ENCODE measurements at regions not wholly inside any gene's neighbourhood (a gene's known extent, or its start where the extent isn't known, plus 50 kb on each side); places are given as distances from the start of the nearest gene placed in this dataset.
"Not testable (repeated sequence)": the region's sequence is repeated elsewhere in the genome, so short reads cannot be mapped to it uniquely, and the experiment has no call there.

DNA sequence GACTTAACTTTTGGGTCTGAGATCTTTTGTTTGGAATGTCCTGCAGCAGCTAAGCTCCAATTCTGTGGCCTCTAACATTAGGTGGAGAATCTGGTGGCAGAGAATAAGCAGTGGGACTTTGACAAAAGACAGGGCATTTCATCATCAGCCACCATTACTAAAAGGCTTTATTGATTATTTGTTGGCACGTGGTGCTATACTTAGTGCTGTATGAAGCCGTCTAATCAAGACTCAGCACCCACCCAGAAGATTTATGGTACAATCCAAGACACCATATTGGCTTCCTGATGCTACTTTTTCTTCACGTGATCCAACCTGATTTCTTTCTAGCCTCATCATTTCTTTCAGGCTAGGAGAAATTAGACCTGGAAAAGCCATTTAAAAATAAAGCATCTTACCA is 80.7 kb upstream of the GRAMD1B start:
- H3K36me3 Mint-ChIP-seq, result peaks cover 0 to 9% (median 0%) of the 10 kb centered on the region in 5 donors

DNA sequence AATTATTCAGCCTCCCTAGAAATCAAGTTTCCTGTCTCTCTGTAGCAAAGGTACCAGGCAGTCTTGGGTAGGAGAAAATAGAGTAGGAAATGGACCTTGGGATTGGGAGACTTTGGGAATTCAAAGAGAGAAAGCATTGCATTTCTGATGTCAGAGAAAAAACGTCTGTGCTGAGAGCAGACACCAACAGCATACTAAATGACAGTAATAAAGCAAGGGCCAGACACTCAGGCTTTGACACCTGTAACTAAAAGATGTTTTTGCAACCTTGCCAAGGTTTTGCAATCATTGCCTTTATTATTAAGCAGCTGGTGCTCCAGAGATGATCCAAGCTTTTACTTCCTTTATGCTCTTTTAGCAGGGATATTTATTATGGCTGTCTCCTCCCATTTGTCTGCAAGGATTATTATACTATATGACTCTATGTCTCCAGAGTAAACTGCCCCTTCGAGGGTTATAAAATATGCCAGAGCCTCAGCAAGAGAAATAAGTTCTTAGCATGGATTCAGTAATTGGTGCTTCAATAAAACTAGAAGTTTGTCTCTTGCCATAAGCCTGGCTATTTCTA is 85.2 kb upstream of the GRAMD1B start:
- no peak overlapping the region for H3K4me3 ChIP-seq (ENCODE audit: low read length)
- ChIA-PET CTCF (no interaction called here), POLR2A (no interaction called here)
- no peaks in the 10 kb centered on the region for H3K4me1 ChIP-seq (ENCODE audit: control insufficient read depth in 2 of 2, insufficient read depth in 2 of 2, low read length in 2 of 2)
- H3K9me3 ChIP-seq (ENCODE audit: control insufficient read depth in 2 of 3, low read length in 3 of 3), result no peaks in the 10 kb centered on the region
- no peak for ATAC-seq
- intact Hi-C loops (cut with micrococcal nuclease), result no loop called here
- Mint-ChIP-seq H3K36me3 (peaks cover 0 to 14% (median 0%) of the 10 kb centered on the region in 5 donors), H3K9me3 (peaks cover 0 to 15% (median 0%) of the 10 kb centered on the region in 11 donors), H3K27me3 (peaks cover 5 to 13% (median 12%) of the 10 kb centered on the region in 5 donors), H3K4me1 (no peaks in the 10 kb centered on the region), H3K27ac (peak overlapping the region in 1 of 9 donors; percentile 53), H3K4me3 (no peak overlapping the region)
- H3K36me3 ChIP-seq (ENCODE audit: control insufficient read depth in 2 of 3, insufficient read depth in 3 of 3, low read length in 3 of 3), result no peaks in the 10 kb centered on the region
- H3K27ac ChIP-seq (ENCODE audit: low read depth, low read length), result no peak overlapping the region
- H3K27me3 ChIP-seq (ENCODE audit: control insufficient read depth in 2 of 2, insufficient read depth in 2 of 2, low read length in 2 of 2), result no peaks in the 10 kb centered on the region
- DNase-seq, result no peak

More for the DNA sequence above, 80.7 kb upstream of the GRAMD1B start:
- POLR2A ChIA-PET, result no interaction called here
- Mint-ChIP-seq H3K4me1 (peaks cover 0 to 6% (median 0%) of the 10 kb centered on the region in 7 donors), H3K4me3 (no peak overlapping the region), H3K9me3 (peaks cover 0 to 6% (median 0%) of the 10 kb centered on the region in 11 donors), H3K27me3 (peaks cover 5 to 14% (median 9%) of the 10 kb centered on the region in 5 donors), H3K27ac (no peak overlapping the region)
- CTCF ChIA-PET, result no interaction called here
- Histone ChIP-seq H3K4me3 (ENCODE audit: low read length) (no peak overlapping the region), H3K4me1 (ENCODE audit: control insufficient read depth in 2 of 2, insufficient read depth in 2 of 2, low read length in 2 of 2) (no peaks in the 10 kb centered on the region), H3K9me3 (ENCODE audit: control insufficient read depth in 2 of 3, low read length in 3 of 3) (no peaks in the 10 kb centered on the region), H3K36me3 (ENCODE audit: control insufficient read depth in 2 of 3, insufficient read depth in 3 of 3, low read length in 3 of 3) (no peaks in the 10 kb centered on the region), H3K27ac (ENCODE audit: low read depth, low read length) (no peak overlapping the region), H3K27me3 (ENCODE audit: control insufficient read depth in 2 of 2, insufficient read depth in 2 of 2, low read length in 2 of 2) (no peaks in the 10 kb centered on the region)
- DNase-seq (no peak), ATAC-seq (no peak)
- intact Hi-C loops (cut with micrococcal nuclease), result no loop called here

DNA sequence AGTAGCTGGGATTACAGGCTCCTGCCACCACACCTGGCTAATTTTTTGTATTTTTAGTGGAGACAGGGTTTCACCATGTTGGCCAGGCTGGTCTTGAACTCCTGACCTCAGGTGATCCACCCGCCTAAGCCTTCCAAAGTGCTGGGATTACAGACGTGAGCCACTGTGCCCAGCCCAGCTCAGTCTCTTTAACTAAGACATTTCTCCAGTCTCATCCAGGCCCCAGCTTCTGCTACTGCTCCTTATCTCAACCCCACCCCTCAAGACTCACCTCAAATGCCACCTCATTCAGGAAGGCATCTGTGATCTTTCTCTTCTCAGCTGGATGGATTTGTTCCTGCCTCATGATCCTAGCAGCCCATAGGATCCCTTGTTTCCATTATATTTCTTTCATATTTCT is 85.9 kb upstream of the GRAMD1B start:
- CTCF ChIA-PET; H3K27me3 ChIP-seq (ENCODE audit: control insufficient read depth in 2 of 2, insufficient read depth in 2 of 2, low read length in 2 of 2); intact Hi-C loops (cut with micrococcal nuclease); POLR2A ChIA-PET; H3K9me3 ChIP-seq (ENCODE audit: control insufficient read depth in 2 of 3, low read length in 3 of 3); H3K4me3 ChIP-seq (ENCODE audit: low read length); H3K4me1 Mint-ChIP-seq; H3K4me3 Mint-ChIP-seq; H3K27ac ChIP-seq (ENCODE audit: low read depth, low read length); H3K36me3 ChIP-seq (ENCODE audit: control insufficient read depth in 2 of 3, insufficient read depth in 3 of 3, low read length in 3 of 3); ATAC-seq; H3K4me1 ChIP-seq (ENCODE audit: control insufficient read depth in 2 of 2, insufficient read depth in 2 of 2, low read length in 2 of 2); DNase-seq: not testable (repeated sequence)
- peak overlapping the region in 1 of 9 donors; percentile 53 for H3K27ac Mint-ChIP-seq
- peaks cover 0 to 13% (median 0%) of the 10 kb centered on the region in 5 donors for H3K36me3 Mint-ChIP-seq
- H3K27me3 Mint-ChIP-seq, result peaks cover 4 to 18% (median 11%) of the 10 kb centered on the region in 5 donors
- H3K9me3 Mint-ChIP-seq, result peaks cover 0 to 15% (median 0%) of the 10 kb centered on the region in 11 donors

DNA sequence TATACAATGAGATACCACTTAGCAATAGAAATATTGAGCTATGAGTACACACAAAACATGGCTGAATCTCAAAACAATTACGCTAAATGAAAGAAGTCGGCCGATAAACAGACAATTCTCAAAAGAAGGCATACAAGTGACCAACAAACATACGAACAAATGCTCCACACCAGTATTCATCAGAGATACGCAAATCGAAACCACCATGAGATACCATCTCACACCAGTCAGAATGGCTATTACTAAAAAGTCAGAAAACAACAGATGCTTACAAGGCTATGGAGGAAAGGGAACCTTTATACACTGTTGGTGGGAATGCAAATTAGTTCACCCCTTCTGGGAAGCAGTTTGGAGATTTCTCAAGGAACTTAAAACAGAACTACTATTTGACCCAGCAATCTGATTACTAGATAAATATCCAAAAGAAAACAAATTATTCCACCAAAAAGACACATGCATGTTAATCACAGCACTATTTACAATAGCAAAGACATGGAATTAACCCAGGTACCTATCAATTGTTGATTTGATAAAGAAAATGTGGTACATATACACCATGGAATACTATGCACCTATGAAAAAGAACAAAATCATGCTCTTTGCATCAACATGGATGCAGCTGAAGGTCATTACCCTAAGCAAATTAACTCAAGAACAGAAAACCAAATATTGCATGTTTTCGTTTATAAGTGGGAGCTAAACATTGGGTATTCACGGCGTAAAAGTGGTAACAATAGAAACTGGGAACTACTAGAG is 90.9 kb upstream of the GRAMD1B start:
- peaks cover 0 to 4% (median 0%) of the 10 kb centered on the region in 7 donors for H3K4me1 Mint-ChIP-seq
- peaks cover 0 to 17% (median 0%) of the 10 kb centered on the region in 5 donors for H3K36me3 Mint-ChIP-seq
- peaks cover 0 to 26% (median 3%) of the 10 kb centered on the region in 11 donors for H3K9me3 Mint-ChIP-seq
- H3K36me3 ChIP-seq (ENCODE audit: control insufficient read depth in 2 of 3, insufficient read depth in 3 of 3, low read length in 3 of 3), result no peaks in the 10 kb centered on the region
- H3K4me3 ChIP-seq (ENCODE audit: low read length), result no peak overlapping the region
- no peaks in the 10 kb centered on the region for H3K4me1 ChIP-seq (ENCODE audit: control insufficient read depth in 2 of 2, insufficient read depth in 2 of 2, low read length in 2 of 2)
- H3K27ac ChIP-seq (ENCODE audit: low read depth, low read length), result no peak overlapping the region
- DNase-seq, result no peak
- intact Hi-C loops (cut with micrococcal nuclease), result no loop called here
- no peak overlapping the region for H3K4me3 Mint-ChIP-seq
- H3K9me3 ChIP-seq (ENCODE audit: control insufficient read depth in 2 of 3, low read length in 3 of 3), result no peaks in the 10 kb centered on the region
- H3K27ac Mint-ChIP-seq, result no peak overlapping the region
- peaks cover 4 to 19% (median 13%) of the 10 kb centered on the region in 5 donors for H3K27me3 Mint-ChIP-seq
- POLR2A ChIA-PET, result no interaction called here
- CTCF ChIA-PET, result interaction anchor here (0.6 kb wide), 1 partner anchor 227 kb away, joined by 3 read pairs; no protein-coding TSS in a partner anchor
- no peak for ATAC-seq
- H3K27me3 ChIP-seq (ENCODE audit: control insufficient read depth in 2 of 2, insufficient read depth in 2 of 2, low read length in 2 of 2), result no peaks in the 10 kb centered on the region

DNA sequence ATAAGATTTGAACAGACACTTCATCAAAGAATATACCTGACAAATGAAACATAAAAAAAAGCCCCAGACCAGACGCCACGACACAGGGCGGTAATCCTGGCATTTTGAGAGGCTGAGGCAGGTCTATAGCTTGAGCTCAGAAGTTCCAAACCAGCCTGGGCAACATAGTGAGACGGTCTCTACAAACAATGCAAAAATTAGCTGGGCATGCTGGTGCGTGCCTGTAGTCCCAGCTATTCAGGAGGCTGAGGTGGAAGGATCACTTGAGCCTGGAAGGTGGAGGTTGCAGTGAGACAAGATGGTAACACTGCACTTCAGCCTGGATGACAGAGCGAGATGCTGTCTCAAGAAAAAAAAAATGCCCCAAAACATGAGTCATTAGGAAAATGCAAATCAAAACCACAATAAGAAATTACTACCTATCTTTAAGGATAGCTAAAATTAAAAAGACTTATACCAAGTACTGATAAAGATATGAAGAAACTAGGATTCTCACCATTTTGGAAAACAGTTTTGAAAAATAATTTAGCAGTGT is 91.7 kb upstream of the GRAMD1B start:
- no peak overlapping the region for H3K4me3 Mint-ChIP-seq
- ATAC-seq, result no peak
- intact Hi-C loops (cut with micrococcal nuclease), result no loop called here
- POLR2A ChIA-PET, result no interaction called here
- no peaks in the 10 kb centered on the region for H3K9me3 ChIP-seq (ENCODE audit: control insufficient read depth in 2 of 3, low read length in 3 of 3)
- H3K27ac Mint-ChIP-seq, result no peak overlapping the region
- peaks cover 0 to 14% (median 0%) of the 10 kb centered on the region in 5 donors for H3K36me3 Mint-ChIP-seq
- peaks cover 0 to 4% (median 0%) of the 10 kb centered on the region in 7 donors for H3K4me1 Mint-ChIP-seq
- no peaks in the 10 kb centered on the region for H3K36me3 ChIP-seq (ENCODE audit: control insufficient read depth in 2 of 3, insufficient read depth in 3 of 3, low read length in 3 of 3)
- H3K4me1 ChIP-seq (ENCODE audit: control insufficient read depth in 2 of 2, insufficient read depth in 2 of 2, low read length in 2 of 2), result no peaks in the 10 kb centered on the region
- no peaks in the 10 kb centered on the region for H3K27me3 ChIP-seq (ENCODE audit: control insufficient read depth in 2 of 2, insufficient read depth in 2 of 2, low read length in 2 of 2)
- H3K27ac ChIP-seq (ENCODE audit: low read depth, low read length), result no peak overlapping the region
- no peak for DNase-seq
- peaks cover 4 to 19% (median 13%) of the 10 kb centered on the region in 5 donors for H3K27me3 Mint-ChIP-seq
- H3K9me3 Mint-ChIP-seq, result peaks cover 0 to 27% (median 3%) of the 10 kb centered on the region in 11 donors
- CTCF ChIA-PET, result interaction anchor here (0.6 kb wide), 1 partner anchor 226 kb away, joined by 3 read pairs; no protein-coding TSS in a partner anchor
- no peak overlapping the region for H3K4me3 ChIP-seq (ENCODE audit: low read length)

DNA sequence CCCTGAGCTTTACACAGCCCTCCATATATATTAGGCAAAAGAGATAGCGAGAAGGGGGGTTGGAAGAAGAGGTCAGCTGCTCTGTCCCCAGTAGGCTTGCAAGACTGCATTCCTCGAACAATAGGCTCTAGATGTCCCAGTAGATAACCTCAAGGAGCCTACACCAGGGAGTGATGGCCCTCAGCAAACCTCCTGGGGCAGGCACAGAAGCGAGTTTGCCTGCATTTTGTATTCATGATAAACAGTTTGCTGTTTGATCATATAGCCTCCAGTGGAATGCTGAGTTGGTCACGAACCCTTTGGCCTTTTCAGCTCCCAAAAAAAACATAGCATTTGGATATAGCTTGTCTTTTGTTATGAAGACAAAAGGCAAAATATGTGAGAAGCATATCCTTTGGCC is 95.1 kb upstream of the GRAMD1B start:
- Histone ChIP-seq H3K4me3 (ENCODE audit: low read length) (no peak overlapping the region), H3K4me1 (ENCODE audit: control insufficient read depth in 2 of 2, insufficient read depth in 2 of 2, low read length in 2 of 2) (no peaks in the 10 kb centered on the region), H3K36me3 (ENCODE audit: control insufficient read depth in 2 of 3, insufficient read depth in 3 of 3, low read length in 3 of 3) (no peaks in the 10 kb centered on the region), H3K27ac (ENCODE audit: low read depth, low read length) (no peak overlapping the region), H3K27me3 (ENCODE audit: control insufficient read depth in 2 of 2, insufficient read depth in 2 of 2, low read length in 2 of 2) (no peaks in the 10 kb centered on the region), H3K9me3 (ENCODE audit: control insufficient read depth in 2 of 3, low read length in 3 of 3) (no peaks in the 10 kb centered on the region)
- POLR2A ChIA-PET, result no interaction called here
- peaks cover 0 to 4% (median 0%) of the 10 kb centered on the region in 7 donors for H3K4me1 Mint-ChIP-seq
- H3K36me3 Mint-ChIP-seq, result peaks cover 0 to 14% (median 0%) of the 10 kb centered on the region in 5 donors
- no peak for ATAC-seq
- H3K27ac Mint-ChIP-seq, result no peak overlapping the region
- peaks cover 0 to 24% (median 3%) of the 10 kb centered on the region in 11 donors for H3K9me3 Mint-ChIP-seq
- DNase-seq, result no peak
- H3K4me3 Mint-ChIP-seq, result no peak overlapping the region
- CTCF ChIA-PET, result interaction anchor here (0.6 kb wide), 1 partner anchor 422 kb away, joined by 3 read pairs; no protein-coding TSS in a partner anchor
- intact Hi-C loops (cut with micrococcal nuclease), result no loop called here
- peaks cover 0 to 16% (median 14%) of the 10 kb centered on the region in 5 donors for H3K27me3 Mint-ChIP-seq
